DMS 273 treated with DMSO at 0.1 percent for 48 hours (cell line): ENCODE measurements at regions not wholly inside any gene's neighbourhood (a gene's known extent, or its start where the extent isn't known, plus 50 kb on each side); places are given as distances from the start of the nearest gene placed in this dataset.
"Not testable (repeated sequence)": the region's sequence is repeated elsewhere in the genome, so short reads cannot be mapped to it uniquely, and the experiment has no call there.

Experiments
- DNase-seq: peaks from one replicate; lab custom pipeline; 2025; lab: John Stamatoyannopoulos, UW

- no peak for DNase-seq
Measured at GRCh38 chr6:106799031-106799894, 169.9 kb downstream of the QRSL1 start.

GRCh38 chr6:106797186-106797585 is 167.8 kb downstream of the QRSL1 start:
- no peak for DNase-seq

GRCh38 chr6:106796781-106797180 is 167.4 kb downstream of the QRSL1 start:
- DNase-seq = no peak

- DNase-seq = no peak
Measured at GRCh38 chr6:106794129-106794528, 164.8 kb downstream of the QRSL1 start.

GRCh38 chr6:106792536-106793236 is 163.3 kb downstream of the QRSL1 start:
- peak; percentile 7 for DNase-seq

- no peak for DNase-seq
Measured at GRCh38 chr6:106790935-106791334, 161.6 kb downstream of the QRSL1 start.

GRCh38 chr6:106790149-106790770 is 160.9 kb downstream of the QRSL1 start:
- no peak for DNase-seq

- DNase-seq = no peak
Measured at GRCh38 chr6:106789428-106790148, 160.2 kb downstream of the QRSL1 start.

GRCh38 chr6:106788761-106789160 is 159.4 kb downstream of the QRSL1 start:
- no peak for DNase-seq

GRCh38 chr6:106787327-106788196 is 158.2 kb downstream of the QRSL1 start:
- DNase-seq = no peak

- DNase-seq = no peak
Measured at GRCh38 chr6:106785298-106785697, 155.9 kb downstream of the QRSL1 start.

- no peak for DNase-seq
Measured at GRCh38 chr6:106783640-106784566, 154.5 kb downstream of the QRSL1 start.

- no peak for DNase-seq
Measured at GRCh38 chr6:106782536-106783285, 153.3 kb downstream of the QRSL1 start.

GRCh38 chr6:106779552-106779951 is 150.2 kb downstream of the QRSL1 start:
- not testable (repeated sequence) for DNase-seq

- DNase-seq = no peak
Measured at GRCh38 chr6:106778943-106779342, 149.6 kb downstream of the QRSL1 start.

- DNase-seq = no peak
Measured at GRCh38 chr6:106773996-106774629, 144.7 kb downstream of the QRSL1 start.

GRCh38 chr6:106773522-106773921 is 144.1 kb downstream of the QRSL1 start:
- no peak for DNase-seq

- DNase-seq = no peak
Measured at GRCh38 chr6:106772270-106773142, 143.1 kb downstream of the QRSL1 start.
